Loucy (cell line): ENCODE measurements at regions not wholly inside any gene's neighbourhood (a gene's known extent, or its start where the extent isn't known, plus 50 kb on each side); places are given as distances from the start of the nearest gene placed in this dataset.

Experiments used
- CTCF ChIP-seq: fragments of 200-600 bp; sonication (generic); conservative IDR thresholded peaks from 2 replicates; pipeline ENCODE4 v1.5.1; 2014; ENCODE audit warnings: mild to moderate bottlenecking, antibody characterized with exemption, low read length
- EZH2phosphoT487 ChIP-seq: fragments of 200-600 bp; IDR thresholded peaks from 2 replicates; pipeline ENCODE4 v1.6.1; 2018; ENCODE audit warnings: antibody characterized with exemption, mild to moderate bottlenecking, moderate library complexity, borderline replicate concordance

GRCh38 chr14:99032759-99033158, 239.2 kb downstream of the BCL11B start:
- TF ChIP-seq CTCF = no peak
- no peak for TF ChIP-seq EZH2phosphoT487
